Kidney epithelial cell (primary cell): ENCODE measurements at regions not wholly inside any gene's neighbourhood (a gene's known extent, or its start where the extent isn't known, plus 50 kb on each side); places are given as distances from the start of the nearest gene placed in this dataset.

Experiments used
- DNase-seq: peaks from one replicate; pipeline ENCODE4 v3.0.0-alpha.2; 2010; ENCODE audit warnings: low read depth
- H3K27me3 ChIP-seq: 2 replicates; pipeline ENCODE4 v1.6.0; 2011; ENCODE audit warnings: low read length; ENCODE audit not compliant: control insufficient read depth, insufficient read depth
- H3K36me3 ChIP-seq: 2 replicates; pipeline ENCODE4 v1.5.1; 2011; ENCODE audit warnings: low read length; ENCODE audit not compliant: control insufficient read depth, insufficient read depth
- H3K4me3 ChIP-seq: 2 replicates; pipeline ENCODE4 v1.5.1; 2011; ENCODE audit warnings: low read depth, mild to moderate bottlenecking, control low read depth, low read length
- TF ChIP-seq, protein P1 (sequence below): IDR thresholded peaks from 2 replicates; pipeline ENCODE4 v1.5.1; 2011; ENCODE audit warnings: mild to moderate bottlenecking, moderate library complexity, low read length, control low read depth, inconsistent platforms; ENCODE audit not compliant: insufficient read depth, poor library complexity, severe bottlenecking

DNA sequence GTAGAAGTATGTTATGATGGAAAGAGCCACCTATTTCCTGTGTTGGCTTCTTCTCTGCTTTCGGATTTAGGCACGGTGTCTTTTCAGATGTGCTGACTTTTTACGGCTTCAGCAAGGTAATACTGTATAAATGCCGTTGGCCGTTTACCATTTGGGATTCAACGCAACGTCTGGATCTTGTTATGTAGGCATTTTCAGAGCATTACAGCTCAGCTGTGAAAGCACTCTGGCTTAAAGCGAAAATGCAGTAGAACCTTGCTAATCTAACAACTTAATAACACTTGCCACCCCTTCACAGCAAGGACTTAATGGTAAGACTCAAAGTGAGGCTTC lies 229.9 kb downstream of the EFCAB11 start:
- Histone ChIP-seq H3K4me3 (no peak overlapping the region), H3K27me3 (no peaks in the 10 kb centered on the region), H3K36me3 (no peaks in the 10 kb centered on the region)
- TF ChIP-seq, protein P1, sequence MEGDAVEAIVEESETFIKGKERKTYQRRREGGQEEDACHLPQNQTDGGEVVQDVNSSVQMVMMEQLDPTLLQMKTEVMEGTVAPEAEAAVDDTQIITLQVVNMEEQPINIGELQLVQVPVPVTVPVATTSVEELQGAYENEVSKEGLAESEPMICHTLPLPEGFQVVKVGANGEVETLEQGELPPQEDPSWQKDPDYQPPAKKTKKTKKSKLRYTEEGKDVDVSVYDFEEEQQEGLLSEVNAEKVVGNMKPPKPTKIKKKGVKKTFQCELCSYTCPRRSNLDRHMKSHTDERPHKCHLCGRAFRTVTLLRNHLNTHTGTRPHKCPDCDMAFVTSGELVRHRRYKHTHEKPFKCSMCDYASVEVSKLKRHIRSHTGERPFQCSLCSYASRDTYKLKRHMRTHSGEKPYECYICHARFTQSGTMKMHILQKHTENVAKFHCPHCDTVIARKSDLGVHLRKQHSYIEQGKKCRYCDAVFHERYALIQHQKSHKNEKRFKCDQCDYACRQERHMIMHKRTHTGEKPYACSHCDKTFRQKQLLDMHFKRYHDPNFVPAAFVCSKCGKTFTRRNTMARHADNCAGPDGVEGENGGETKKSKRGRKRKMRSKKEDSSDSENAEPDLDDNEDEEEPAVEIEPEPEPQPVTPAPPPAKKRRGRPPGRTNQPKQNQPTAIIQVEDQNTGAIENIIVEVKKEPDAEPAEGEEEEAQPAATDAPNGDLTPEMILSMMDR: no peak
- DNase-seq: no peak

DNA sequence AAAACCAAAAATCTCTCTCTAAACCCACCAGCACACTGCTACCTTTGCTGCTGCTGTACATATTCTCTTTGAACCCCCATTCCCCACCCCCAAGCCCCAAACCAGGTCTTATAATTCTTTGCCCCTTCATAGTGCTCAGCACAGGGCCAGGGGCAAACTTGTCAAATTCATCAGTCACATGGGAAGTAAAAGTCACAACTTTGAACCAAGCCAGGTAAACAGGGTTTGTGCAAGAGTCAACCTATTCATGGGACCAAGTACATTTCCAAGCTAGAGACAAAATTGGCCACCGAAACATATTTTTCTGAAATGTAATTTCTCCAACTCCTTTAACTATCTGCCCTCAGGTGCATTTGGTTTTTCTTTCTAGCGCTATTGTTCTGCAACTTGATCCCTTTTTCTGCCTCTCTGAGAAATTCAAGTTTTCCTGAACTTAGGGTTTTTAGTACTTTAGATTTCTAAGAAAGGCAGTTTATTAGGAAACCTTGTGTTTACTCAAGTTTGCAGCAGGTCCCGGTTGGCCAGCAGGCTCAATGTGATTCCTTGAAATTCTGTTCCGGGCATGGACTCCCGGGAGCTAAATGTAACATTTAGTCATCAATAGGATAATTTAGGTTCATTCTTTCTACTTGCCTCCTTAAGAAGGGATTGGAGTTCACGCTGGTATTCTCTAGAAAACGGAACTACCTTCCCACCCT lies 230.5 kb downstream of the EFCAB11 start:
- no peak overlapping the region for H3K4me3 ChIP-seq
- no peaks in the 10 kb centered on the region for H3K27me3 ChIP-seq
- DNase-seq: no peak
- no peaks in the 10 kb centered on the region for H3K36me3 ChIP-seq
- TF ChIP-seq, protein P1: no peak

DNA sequence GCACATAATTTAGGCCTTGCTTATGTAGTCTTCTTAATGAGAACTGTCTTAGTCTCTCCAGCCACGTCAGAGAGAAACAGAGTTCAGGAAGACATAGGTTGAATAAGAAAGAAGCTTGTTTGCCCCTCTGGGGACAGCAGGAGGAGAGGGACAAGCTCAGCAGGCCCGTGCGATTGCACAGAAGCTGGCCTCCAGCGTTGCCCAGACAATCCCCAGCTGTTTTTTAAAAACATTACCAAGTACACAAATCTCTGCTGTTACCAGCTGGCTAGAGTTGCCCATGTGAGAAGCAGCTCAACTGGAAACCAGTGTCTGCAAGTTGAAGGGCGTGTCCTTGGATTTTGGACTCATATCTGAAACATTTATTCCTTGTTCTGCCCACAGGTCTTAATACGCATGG lies 232.6 kb downstream of the EFCAB11 start:
- no peak overlapping the region for H3K4me3 ChIP-seq
- no peak for DNase-seq
- H3K27me3 ChIP-seq: no peaks in the 10 kb centered on the region
- TF ChIP-seq, protein P1: no peak
- H3K36me3 ChIP-seq: no peaks in the 10 kb centered on the region

DNA sequence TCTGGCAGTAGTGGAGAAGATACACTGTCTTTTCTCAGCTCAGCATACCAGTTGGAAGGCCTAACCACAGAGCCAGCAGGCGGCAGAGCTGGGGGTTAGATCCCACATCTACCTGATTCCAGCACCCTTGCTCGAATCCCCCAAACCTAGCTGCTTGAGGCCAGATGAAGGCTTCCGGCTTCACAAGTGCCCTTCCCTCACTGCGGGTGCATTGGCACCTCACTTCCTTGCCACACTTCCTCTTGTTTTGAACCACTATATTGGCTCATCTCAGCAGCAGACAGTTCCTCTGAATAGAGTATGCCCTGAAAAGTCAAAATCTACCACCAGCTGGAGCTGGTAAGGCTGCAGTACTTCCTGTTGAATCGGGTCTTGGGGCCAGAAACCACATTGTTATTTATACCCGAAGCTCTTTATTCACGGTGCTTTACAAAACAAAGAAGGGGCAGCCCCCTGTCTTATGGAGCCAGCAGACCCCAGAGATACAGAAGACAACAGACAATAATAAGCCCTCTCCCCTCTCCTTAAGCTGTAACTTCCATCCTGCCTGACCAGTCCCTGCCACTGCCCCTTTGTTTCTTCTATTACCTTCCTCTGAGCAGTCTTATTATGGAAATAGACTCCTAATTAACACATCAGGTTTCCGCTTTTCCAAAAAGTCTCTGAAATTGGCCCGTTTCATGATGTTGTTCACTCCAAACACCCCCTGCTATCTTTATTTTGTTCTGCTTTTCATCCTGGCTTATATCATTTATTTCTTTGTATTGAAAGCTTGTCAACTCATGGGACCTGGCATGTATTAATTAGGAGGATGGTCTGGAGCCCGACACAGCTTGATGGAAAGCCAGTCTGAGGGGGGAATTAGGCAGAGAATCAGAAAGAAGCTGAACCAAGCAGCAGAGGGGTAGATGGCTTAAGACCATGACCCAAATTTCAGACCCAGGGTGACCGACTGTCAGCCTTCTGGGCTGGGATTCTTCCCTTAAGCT lies 233.5 kb downstream of the EFCAB11 start:
- no peaks in the 10 kb centered on the region for H3K27me3 ChIP-seq
- no peak overlapping the region for H3K4me3 ChIP-seq
- no peaks in the 10 kb centered on the region for H3K36me3 ChIP-seq
- TF ChIP-seq, protein P1: no peak
- DNase-seq: no peak

DNA sequence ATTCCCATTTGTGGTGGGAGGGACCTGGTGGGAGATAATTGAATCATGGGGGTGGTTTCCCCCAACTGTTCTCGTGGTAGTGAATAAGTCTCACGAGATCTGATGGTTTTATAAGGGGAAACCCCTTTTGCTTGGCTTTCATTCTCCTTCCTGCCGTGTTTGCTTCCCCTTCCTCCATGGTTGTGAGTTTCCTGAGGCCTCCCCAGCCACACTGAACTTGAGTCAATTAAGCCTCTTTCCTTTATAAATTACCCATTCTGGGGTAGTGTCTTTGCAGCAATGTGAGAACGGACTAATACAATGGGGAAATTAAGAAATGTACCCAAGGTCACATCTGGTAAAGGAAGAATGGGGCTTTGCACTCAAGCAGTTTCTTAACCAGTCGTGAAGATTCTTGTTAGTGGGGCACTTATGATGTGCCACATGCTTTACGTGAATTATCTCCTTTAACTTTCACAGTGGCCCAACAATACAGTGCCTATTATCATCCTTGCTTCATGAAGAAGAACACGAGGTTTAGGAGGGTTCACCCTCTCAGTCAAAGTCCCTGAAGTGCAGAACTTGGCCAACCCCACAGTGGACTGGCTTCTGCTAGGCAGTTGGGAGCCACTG lies 234.3 kb downstream of the EFCAB11 start:
- Histone ChIP-seq H3K4me3 (no peak overlapping the region), H3K36me3 (no peaks in the 10 kb centered on the region), H3K27me3 (no peaks in the 10 kb centered on the region)
- no peak for DNase-seq
- TF ChIP-seq, protein P1: no peak
